Esophagus muscularis mucosa (tissue), 4 donors: ENCODE measurements at regions not wholly inside any gene's neighbourhood (a gene's known extent, or its start where the extent isn't known, plus 50 kb on each side); places are given as distances from the start of the nearest gene placed in this dataset.

Experiments used
- DNase-seq: peaks from one replicate; pipeline ENCODE4 v3.0.0-alpha.2; 2017; ENCODE audit errors: extremely low spot score
- H3K27ac ChIP-seq, 4 donors: fragments of 200-600 bp; sonication (generic); replicated peaks in 1 of 4; 1 replicate in 3 of 4; 2 replicates in 1 of 4; pipeline ENCODE4 v1.5.1; 2016 to 2019; ENCODE audit warnings: mild to moderate bottlenecking in 1 of 4
- H3K27me3 ChIP-seq, 4 donors: fragments of 200-600 bp; sonication (generic); one replicate each; pipeline versions ENCODE4 v1.5.1 to v1.6.0; 2016 to 2019
- H3K36me3 ChIP-seq, 4 donors: fragments of 200-600 bp; sonication (generic); one replicate each; pipeline ENCODE4 v1.5.1; 2016 to 2019
- H3K4me1 ChIP-seq, 4 donors: fragments of 200-600 bp; sonication (generic); one replicate each; pipeline ENCODE4 v1.5.1; 2016 to 2019
- H3K4me3 ChIP-seq, 4 donors: fragments of 200-600 bp; sonication (generic); 1 replicate in 2 of 4; 2 replicates in 2 of 4; pipeline ENCODE4 v1.5.1; 2016 to 2019; ENCODE audit warnings: mild to moderate bottlenecking in 4 of 4, moderate library complexity in 1 of 4
- H3K9me3 ChIP-seq, 4 donors: fragments of 200-600 bp; sonication (generic); 1 replicate in 3 of 4; 2 replicates in 1 of 4; pipeline ENCODE4 v1.5.1; 2016 to 2019
- CTCF ChIP-seq, 3 experiments: fragments of 200-600 bp in 2 of 3; fragments of 450-650 bp in 1 of 3; sonication (generic) in 2 of 3; IDR thresholded peaks; one replicate each; pipeline ENCODE4 v1.5.1; 2017 to 2019; ENCODE audit warnings: antibody characterized with exemption in 3 of 3, mild to moderate bottlenecking in 2 of 3, moderate library complexity in 1 of 3
- EP300 ChIP-seq: sonication (generic); formaldehyde crosslinking; IDR thresholded peaks from one replicate; pipeline ENCODE4 v1.6.1; 2017; ENCODE audit warnings: antibody characterized with exemption
- POLR2A ChIP-seq: fragments of 450-650 bp; IDR thresholded peaks from one replicate; pipeline ENCODE4 v1.6.1; 2017; ENCODE audit warnings: antibody characterized with exemption, moderate library complexity, mild to moderate bottlenecking, low read depth
- POLR2AphosphoS5 ChIP-seq, 2 donors: sonication (generic); formaldehyde crosslinking; IDR thresholded peaks; one replicate each; pipeline ENCODE4 v1.6.1; 2017; ENCODE audit warnings: antibody characterized with exemption in 2 of 2
- WGBS: methylation state at CpG from one replicate; pipeline ENCODE4 v1.1.5; 2018; 5-methylcytosine and 5-hydroxymethylcytosine counted together
- intact Hi-C: fragments of 100-400 bp; cut with DNase I; formaldehyde crosslinking; loops from one replicate; pipeline ENCODE4 v1.15.1; 2023

GRCh38 chr2:59391896-59392295, 1150.8 kb upstream of the FANCL start:
- no peaks in the 10 kb centered on the region for H3K9me3 ChIP-seq
- intact Hi-C loops = no loop called here

DNA sequence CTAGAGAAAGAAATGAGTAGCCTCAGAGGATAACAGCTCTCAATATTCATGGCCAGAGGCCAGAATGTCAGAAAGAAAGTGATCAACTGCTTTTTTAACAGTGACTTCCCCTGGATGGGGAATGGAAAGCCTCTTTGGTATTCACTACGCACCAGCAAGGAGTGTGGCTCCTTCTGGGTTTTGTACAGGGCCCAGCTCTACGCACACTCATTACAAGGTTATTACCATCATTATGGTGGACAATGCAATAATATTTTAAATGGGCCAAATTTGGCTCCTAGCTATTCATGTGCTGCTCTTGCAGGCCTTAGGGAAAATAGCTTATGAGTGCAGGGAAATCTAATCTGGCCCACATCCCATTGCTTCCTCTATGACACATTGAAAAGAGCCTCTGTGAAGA, 1149.5 kb upstream of the FANCL start:
- WGBS = 85% methylated on average over 2 of the region's 2 CpGs
- intact Hi-C loops = no loop called here
- H3K27me3 ChIP-seq = no peaks in the 10 kb centered on the region
- no peaks in the 10 kb centered on the region for H3K36me3 ChIP-seq
- H3K9me3 ChIP-seq = no peaks in the 10 kb centered on the region
- H3K4me3 ChIP-seq = no peak overlapping the region
- no peak overlapping the region for H3K27ac ChIP-seq
- TF ChIP-seq CTCF (IDR thresholded peaks at IDR 0.05) (no peak), EP300 (no peak), POLR2AphosphoS5 (IDR thresholded peaks at IDR 0.05) (no peak), POLR2A (no peak)
- DNase-seq = no peak
- no peaks in the 10 kb centered on the region for H3K4me1 ChIP-seq

More at GRCh38 chr2:59391896-59392295, 1150.8 kb upstream of the FANCL start:
- Histone ChIP-seq H3K27ac (no peak overlapping the region), H3K4me3 (no peak overlapping the region), H3K4me1 (no peaks in the 10 kb centered on the region), H3K27me3 (no peaks in the 10 kb centered on the region), H3K36me3 (no peaks in the 10 kb centered on the region)
- TF ChIP-seq EP300 = no peak
- no peak for TF ChIP-seq CTCF (IDR thresholded peaks at IDR 0.05)
- TF ChIP-seq POLR2A = no peak
- TF ChIP-seq POLR2AphosphoS5 (IDR thresholded peaks at IDR 0.05) = no peak
- DNase-seq = no peak
- WGBS = 89% methylated on average over 2 of the region's 2 CpGs

GRCh38 chr2:59389240-59389639, 1148.1 kb upstream of the FANCL start:
- 35% methylated on average over 1 of the region's 1 CpG for WGBS
- TF ChIP-seq POLR2A = no peak
- no peak for TF ChIP-seq POLR2AphosphoS5 (IDR thresholded peaks at IDR 0.05)
- no peak for TF ChIP-seq EP300
- TF ChIP-seq CTCF (IDR thresholded peaks at IDR 0.05) = no peak
- intact Hi-C loops = no loop called here
- Histone ChIP-seq H3K4me1 (no peaks in the 10 kb centered on the region), H3K27me3 (no peaks in the 10 kb centered on the region), H3K36me3 (no peaks in the 10 kb centered on the region), H3K9me3 (no peaks in the 10 kb centered on the region), H3K27ac (no peak overlapping the region), H3K4me3 (no peak overlapping the region)
- no peak for DNase-seq

GRCh38 chr2:59385971-59386370, 1144.8 kb upstream of the FANCL start:
- Histone ChIP-seq H3K27me3 (no peaks in the 10 kb centered on the region), H3K9me3 (peaks cover 0 to 4% (median 0%) of the 10 kb centered on the region in 4 donors), H3K4me3 (no peak overlapping the region), H3K4me1 (no peaks in the 10 kb centered on the region), H3K36me3 (no peaks in the 10 kb centered on the region), H3K27ac (no peak overlapping the region)
- WGBS = 94% methylated on average over 10 of the region's 10 CpGs
- no peak for DNase-seq
- TF ChIP-seq EP300 (no peak), CTCF (IDR thresholded peaks at IDR 0.05) (no peak), POLR2A (no peak), POLR2AphosphoS5 (IDR thresholded peaks at IDR 0.05) (no peak)
- intact Hi-C loops = no loop called here

- TF ChIP-seq POLR2A (no peak), POLR2AphosphoS5 (IDR thresholded peaks at IDR 0.05) (no peak)
- intact Hi-C loops = no loop called here
- H3K9me3 ChIP-seq = peaks cover 0 to 7% (median 2%) of the 10 kb centered on the region in 4 donors
- no peak for DNase-seq
- H3K27ac ChIP-seq = no peak overlapping the region
- no peaks in the 10 kb centered on the region for H3K4me1 ChIP-seq
- 64% methylated on average over 1 of the region's 1 CpG for WGBS
- no peak overlapping the region for H3K4me3 ChIP-seq
- no peaks in the 10 kb centered on the region for H3K36me3 ChIP-seq
- no peaks in the 10 kb centered on the region for H3K27me3 ChIP-seq
Measured at GRCh38 chr2:59383473-59383872, 1142.3 kb upstream of the FANCL start.
